NT2/D1 (cell line): ENCODE measurements at regions not wholly inside any gene's neighbourhood (a gene's known extent, or its start where the extent isn't known, plus 50 kb on each side); places are given as distances from the start of the nearest gene placed in this dataset.

Experiments used
- SUZ12 ChIP-seq: IDR thresholded peaks from 2 replicates; pipeline ENCODE4 v1.6.1; 2011; ENCODE audit not compliant: insufficient read length, insufficient read depth; ENCODE audit errors: extremely low read depth
- YY1 ChIP-seq: IDR thresholded peaks from 2 replicates; pipeline ENCODE4 v1.6.1; 2011; ENCODE audit not compliant: insufficient read length, insufficient read depth

DNA sequence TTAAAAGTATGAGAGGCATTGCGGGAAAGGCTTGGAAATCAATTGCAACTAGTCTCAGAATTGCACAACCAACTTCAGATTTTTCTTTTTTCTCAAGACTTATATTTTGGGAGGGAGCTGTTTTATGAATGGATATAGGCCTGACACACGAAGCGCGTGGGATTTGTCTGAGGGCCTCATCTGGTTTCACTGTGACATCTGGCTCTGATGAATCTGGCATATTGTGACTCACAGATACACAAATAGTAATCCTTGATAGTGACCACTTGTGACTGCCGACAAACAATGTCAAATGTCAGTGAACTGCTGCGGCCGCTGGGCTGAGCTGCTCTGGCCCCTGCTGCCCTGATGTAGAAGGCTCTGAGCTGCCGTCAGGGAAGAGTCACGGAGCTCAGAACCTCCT is 655.1 kb downstream of the INHBA start:
- no peak for TF ChIP-seq YY1
- no peak for TF ChIP-seq SUZ12
